Skin of body (tissue), 1 donor: ENCODE measurements at regions not wholly inside any gene's neighbourhood (a gene's known extent, or its start where the extent isn't known, plus 50 kb on each side); places are given as distances from the start of the nearest gene placed in this dataset.

ENCODE experiments used
- DNase-seq: peaks from one replicate; lab custom pipeline; 2025; lab: John Stamatoyannopoulos, UW

- DNase-seq = no peak
These were observed 92.8 kb upstream of the TMEM168 start for GRCh38 chr7:112882991-112883390.

- no peak for DNase-seq
These were observed 92.3 kb upstream of the TMEM168 start for GRCh38 chr7:112882511-112882910.

GRCh38 chr7:112882022-112882421, 91.8 kb upstream of the TMEM168 start:
- no peak for DNase-seq

- DNase-seq = no peak
These were observed 90.7 kb upstream of the TMEM168 start for GRCh38 chr7:112880818-112881418.

- DNase-seq = no peak
These were observed 87.7 kb upstream of the TMEM168 start for GRCh38 chr7:112877691-112878460.

- DNase-seq = no peak
These were observed 86.7 kb upstream of the TMEM168 start for GRCh38 chr7:112876877-112877276.

GRCh38 chr7:112874909-112875308, 84.7 kb upstream of the TMEM168 start:
- no peak for DNase-seq

GRCh38 chr7:112873831-112874553, 83.8 kb upstream of the TMEM168 start:
- DNase-seq = no peak

- no peak for DNase-seq
These were observed 79.0 kb upstream of the TMEM168 start for GRCh38 chr7:112869111-112869774.

- no peak for DNase-seq
These were observed 78.4 kb upstream of the TMEM168 start for GRCh38 chr7:112868609-112869008.

GRCh38 chr7:112866424-112866823, 76.2 kb upstream of the TMEM168 start:
- no peak for DNase-seq

- no peak for DNase-seq
These were observed 74.2 kb upstream of the TMEM168 start for GRCh38 chr7:112864380-112864779.

- DNase-seq = no peak
These were observed 68.6 kb upstream of the TMEM168 start for GRCh38 chr7:112858838-112859237.

GRCh38 chr7:112855227-112855626, 65.0 kb upstream of the TMEM168 start:
- no peak for DNase-seq

- no peak for DNase-seq
These were observed 64.0 kb upstream of the TMEM168 start for GRCh38 chr7:112854169-112854568.

- DNase-seq = no peak
These were observed 63.2 kb upstream of the TMEM168 start for GRCh38 chr7:112853422-112853821.

- no peak for DNase-seq
These were observed 53.0 kb upstream of the TMEM168 start for GRCh38 chr7:112843151-112843550.
